Sigmoid colon (tissue), 4 donors: ENCODE measurements at regions not wholly inside any gene's neighbourhood (a gene's known extent, or its start where the extent isn't known, plus 50 kb on each side); places are given as distances from the start of the nearest gene placed in this dataset.

Source experiments
- CTCF ChIP-seq, 4 experiments: fragments of 450-650 bp in 3 of 4; fragments of 200-600 bp in 1 of 4; IDR thresholded peaks; one replicate each; pipeline ENCODE4 v1.5.1; 2016 to 2019; ENCODE audit warnings: antibody characterized with exemption in 4 of 4, mild to moderate bottlenecking in 3 of 4, moderate library complexity in 2 of 4
- EP300 ChIP-seq, 4 donors: sonication (generic); formaldehyde crosslinking; IDR thresholded peaks; one replicate each; pipeline ENCODE4 v1.6.1; 2017; ENCODE audit warnings: antibody characterized with exemption in 4 of 4
- POLR2A ChIP-seq, 2 donors: fragments of 450-650 bp; IDR thresholded peaks; one replicate each; pipeline ENCODE4 v1.6.1; 2016; ENCODE audit warnings: antibody characterized with exemption in 2 of 2, mild to moderate bottlenecking in 2 of 2, moderate library complexity in 2 of 2
- POLR2AphosphoS5 ChIP-seq, 4 donors: sonication (generic); formaldehyde crosslinking; IDR thresholded peaks; one replicate each; pipeline ENCODE4 v1.6.1; 2017; ENCODE audit warnings: antibody characterized with exemption in 4 of 4

- no peak for TF ChIP-seq POLR2A (IDR thresholded peaks at IDR 0.05)
- TF ChIP-seq CTCF (IDR thresholded peaks at IDR 0.05): no peak
- no peak for TF ChIP-seq POLR2AphosphoS5 (IDR thresholded peaks at IDR 0.05)
- no peak for TF ChIP-seq EP300 (IDR thresholded peaks at IDR 0.05)
Observed at GRCh38 chr15:53288542-53288941, 470.9 kb downstream of the WDR72 start.
